MM.1S (cell line): ENCODE measurements at regions not wholly inside any gene's neighbourhood (a gene's known extent, or its start where the extent isn't known, plus 50 kb on each side); places are given as distances from the start of the nearest gene placed in this dataset.

ENCODE experiments used
- DNase-seq: peaks from one replicate; pipeline ENCODE4 v3.0.0-alpha.2; 2015
- H2AFZ ChIP-seq: fragments of 300-600 bp; sonication (generic); 2 replicates; pipeline ENCODE4 v1.6.0; 2016; ENCODE audit warnings: antibody characterized with exemption, low read length
- H3F3A ChIP-seq: fragments of 300-600 bp; sonication (generic); 2 replicates; pipeline ENCODE4 v1.6.1; 2016; ENCODE audit warnings: mild to moderate bottlenecking, antibody characterized with exemption, low read length, moderate library complexity, mixed read lengths; ENCODE audit not compliant: insufficient read depth
- H3K27ac ChIP-seq: fragments of 300-600 bp; sonication (generic); 2 replicates; pipeline ENCODE4 v1.5.1; 2016; ENCODE audit warnings: mild to moderate bottlenecking, low read length
- H3K27me3 ChIP-seq: fragments of 300-600 bp; sonication (generic); replicated peaks from 2 replicates; pipeline ENCODE4 v1.6.0; 2016; ENCODE audit warnings: low read length; ENCODE audit not compliant: insufficient read depth
- H3K36me3 ChIP-seq: fragments of 300-600 bp; sonication (generic); replicated peaks from 2 replicates; pipeline ENCODE4 v1.6.1; 2016; ENCODE audit warnings: mild to moderate bottlenecking, low read length, mixed read lengths; ENCODE audit not compliant: insufficient read depth
- H3K4me1 ChIP-seq: fragments of 300-600 bp; sonication (generic); 2 replicates; pipeline ENCODE4 v1.6.1; 2016; ENCODE audit warnings: low read length, mixed read lengths
- H3K4me2 ChIP-seq: fragments of 300-600 bp; sonication (generic); 2 replicates; pipeline ENCODE4 v1.6.0; 2016; ENCODE audit warnings: low read depth, low read length
- H3K4me3 ChIP-seq: fragments of 300-600 bp; sonication (generic); 2 replicates; pipeline ENCODE4 v1.5.1; 2016; ENCODE audit warnings: low read length, mixed read lengths
- H3K79me2 ChIP-seq: fragments of 300-600 bp; sonication (generic); 2 replicates; pipeline ENCODE4 v1.6.1; 2016; ENCODE audit warnings: mixed run types, low read length, mixed read lengths
- H3K9ac ChIP-seq: fragments of 300-600 bp; sonication (generic); 2 replicates; pipeline ENCODE4 v1.6.1; 2016; ENCODE audit warnings: low read length, mixed read lengths
- H3K9me2 ChIP-seq: fragments of 300-600 bp; sonication (generic); replicated peaks from 2 replicates; pipeline ENCODE4 v1.6.1; 2016; ENCODE audit warnings: mild to moderate bottlenecking, low read length, mixed read lengths; ENCODE audit not compliant: insufficient read depth
- H3K9me3 ChIP-seq: fragments of 300-600 bp; sonication (generic); replicated peaks from 2 replicates; pipeline ENCODE4 v1.6.1; 2016; ENCODE audit warnings: mild to moderate bottlenecking, low read length, mixed read lengths; ENCODE audit not compliant: insufficient read depth
- H4K20me1 ChIP-seq: fragments of 300-600 bp; sonication (generic); 2 replicates; pipeline ENCODE4 v1.6.1; 2016; ENCODE audit warnings: mild to moderate bottlenecking, low read length, moderate library complexity, mixed read lengths; ENCODE audit not compliant: insufficient read depth
- EZH2 ChIP-seq: fragments of 300-600 bp; sonication (generic); optimal IDR thresholded peaks from 2 replicates; pipeline ENCODE3; 2017; ENCODE audit warnings: low read depth, mild to moderate bottlenecking, antibody characterized with exemption, low read length, mixed read lengths
- EZH2phosphoT487 ChIP-seq: fragments of 300-600 bp; sonication (generic); IDR thresholded peaks from 2 replicates; pipeline ENCODE4 v1.6.1; 2018; ENCODE audit warnings: antibody characterized with exemption, low read length
- TF ChIP-seq, protein P1 (sequence below): fragments of 300-600 bp; sonication (generic); IDR thresholded peaks from 2 replicates; pipeline ENCODE4 v1.5.1; 2016; ENCODE audit warnings: antibody characterized with exemption, low read length, mixed read lengths

- no peaks in the 10 kb centered on the region for H3F3A ChIP-seq
- H3K9ac ChIP-seq, result no peak overlapping the region
- H3K4me3 ChIP-seq, result no peak overlapping the region
- no peaks in the 10 kb centered on the region for H3K4me1 ChIP-seq
- TF ChIP-seq EZH2phosphoT487, result no peak
- TF ChIP-seq, protein P1, sequence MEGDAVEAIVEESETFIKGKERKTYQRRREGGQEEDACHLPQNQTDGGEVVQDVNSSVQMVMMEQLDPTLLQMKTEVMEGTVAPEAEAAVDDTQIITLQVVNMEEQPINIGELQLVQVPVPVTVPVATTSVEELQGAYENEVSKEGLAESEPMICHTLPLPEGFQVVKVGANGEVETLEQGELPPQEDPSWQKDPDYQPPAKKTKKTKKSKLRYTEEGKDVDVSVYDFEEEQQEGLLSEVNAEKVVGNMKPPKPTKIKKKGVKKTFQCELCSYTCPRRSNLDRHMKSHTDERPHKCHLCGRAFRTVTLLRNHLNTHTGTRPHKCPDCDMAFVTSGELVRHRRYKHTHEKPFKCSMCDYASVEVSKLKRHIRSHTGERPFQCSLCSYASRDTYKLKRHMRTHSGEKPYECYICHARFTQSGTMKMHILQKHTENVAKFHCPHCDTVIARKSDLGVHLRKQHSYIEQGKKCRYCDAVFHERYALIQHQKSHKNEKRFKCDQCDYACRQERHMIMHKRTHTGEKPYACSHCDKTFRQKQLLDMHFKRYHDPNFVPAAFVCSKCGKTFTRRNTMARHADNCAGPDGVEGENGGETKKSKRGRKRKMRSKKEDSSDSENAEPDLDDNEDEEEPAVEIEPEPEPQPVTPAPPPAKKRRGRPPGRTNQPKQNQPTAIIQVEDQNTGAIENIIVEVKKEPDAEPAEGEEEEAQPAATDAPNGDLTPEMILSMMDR, result no peak
- no peak for TF ChIP-seq EZH2
- no peak overlapping the region for H3K4me2 ChIP-seq
- H3K9me3 ChIP-seq, result no peaks in the 10 kb centered on the region
- no peak for DNase-seq
- H3K79me2 ChIP-seq, result no peaks in the 10 kb centered on the region
- H3K9me2 ChIP-seq, result no peaks in the 10 kb centered on the region
- no peaks in the 10 kb centered on the region for H3K36me3 ChIP-seq
- H2AFZ ChIP-seq, result no peak overlapping the region
- no peaks in the 10 kb centered on the region for H4K20me1 ChIP-seq
- no peak overlapping the region for H3K27ac ChIP-seq
- no peaks in the 10 kb centered on the region for H3K27me3 ChIP-seq
Measured at GRCh38 chr11:8335186-8335585, 71.5 kb upstream of the LMO1 start.

DNA sequence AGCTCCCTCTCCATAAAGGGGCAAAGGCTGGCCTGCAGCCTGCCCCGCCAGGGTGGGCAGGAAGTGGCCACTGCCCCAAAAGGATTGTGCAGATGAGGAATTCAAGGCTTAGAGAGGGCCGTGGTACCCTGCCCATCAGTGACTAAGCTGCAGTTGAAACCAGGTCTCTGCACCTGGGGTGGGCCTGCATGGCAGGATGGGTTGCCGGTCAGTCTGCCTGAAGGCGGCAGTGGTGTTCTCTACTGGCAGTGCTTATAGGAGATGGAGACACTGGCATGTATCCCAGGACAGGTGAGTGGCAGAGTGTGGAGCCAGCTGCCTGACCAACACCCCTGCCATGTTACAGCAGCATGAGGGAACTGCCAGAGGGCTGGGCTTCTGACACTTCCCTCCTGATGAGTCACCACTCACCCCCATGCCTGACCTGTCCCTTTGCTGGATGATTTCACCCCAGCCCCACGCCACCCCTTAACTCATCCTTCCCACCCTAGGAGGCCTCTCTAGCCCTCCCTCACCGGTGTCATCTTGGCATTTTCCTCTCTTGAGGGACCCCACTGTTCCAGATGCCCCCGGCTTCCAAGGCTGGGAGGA lies 70.2 kb upstream of the LMO1 start:
- Histone ChIP-seq H3F3A (no peaks in the 10 kb centered on the region), H3K27me3 (no peaks in the 10 kb centered on the region), H3K4me1 (no peaks in the 10 kb centered on the region), H3K9me2 (no peaks in the 10 kb centered on the region), H3K27ac (no peak overlapping the region), H3K4me3 (no peak overlapping the region), H3K79me2 (no peaks in the 10 kb centered on the region), H4K20me1 (no peaks in the 10 kb centered on the region), H3K36me3 (no peaks in the 10 kb centered on the region), H2AFZ (no peak overlapping the region), H3K9me3 (no peaks in the 10 kb centered on the region), H3K4me2 (no peak overlapping the region), H3K9ac (no peak overlapping the region)
- no peak for DNase-seq
- TF ChIP-seq EZH2 (no peak), EZH2phosphoT487 (no peak)
- TF ChIP-seq, protein P1, result no peak

- Histone ChIP-seq H3K36me3 (no peaks in the 10 kb centered on the region), H3K4me3 (no peak overlapping the region), H3K4me1 (no peaks in the 10 kb centered on the region), H2AFZ (no peak overlapping the region), H3K79me2 (no peaks in the 10 kb centered on the region), H3K9ac (no peak overlapping the region), H3K4me2 (no peak overlapping the region), H3F3A (no peaks in the 10 kb centered on the region), H3K9me2 (no peaks in the 10 kb centered on the region), H3K27me3 (no peaks in the 10 kb centered on the region), H3K27ac (no peak overlapping the region), H4K20me1 (no peaks in the 10 kb centered on the region), H3K9me3 (no peaks in the 10 kb centered on the region)
- no peak for TF ChIP-seq EZH2
- TF ChIP-seq, protein P1, result no peak
- no peak for TF ChIP-seq EZH2phosphoT487
- DNase-seq, result no peak
Measured at GRCh38 chr11:8333376-8333775, 69.7 kb upstream of the LMO1 start.
